WTC11 (cell line): ENCODE measurements at regions not wholly inside any gene's neighbourhood (a gene's known extent, or its start where the extent isn't known, plus 50 kb on each side); places are given as distances from the start of the nearest gene placed in this dataset.

ENCODE experiments used
- ATAC-seq: fragments of 200-7000 bp; cut with Tn5 transposase; 2 replicates; pipeline ENCODE4 v1.10.0; 2021; ENCODE audit warnings: mild to moderate bottlenecking, moderate library complexity
- CTCF ChIA-PET: fragments of 300-600 bp; sonication (Branson Sonifier 250); formaldehyde crosslinking; loops from one replicate; lab custom pipeline; 2021; ENCODE audit warnings: antibody characterized with exemption; lab: Charles Lee
- POLR2A ChIA-PET: fragments of 350-600 bp; sonication (Branson Sonifier 250); formaldehyde crosslinking; loops from one replicate; lab custom pipeline; 2021; ENCODE audit warnings: antibody characterized with exemption; lab: Charles Lee
- DNase-seq: peaks from one replicate; pipeline ENCODE4 v3.0.0; 2021; ENCODE audit warnings: low spot score
- H3K27ac Mint-ChIP-seq: 2 replicates; pipeline ENCODE4 v1.8.0; 2021; ENCODE audit warnings: mixed read lengths
- H3K27me3 Mint-ChIP-seq: 2 replicates; pipeline ENCODE4 v1.8.0; 2021; ENCODE audit warnings: low read depth, mild to moderate bottlenecking, moderate library complexity, mixed read lengths
- H3K36me3 Mint-ChIP-seq: 2 replicates; pipeline ENCODE4 v1.8.0; 2021; ENCODE audit warnings: mixed read lengths
- H3K4me1 Mint-ChIP-seq: 2 replicates; pipeline ENCODE4 v1.8.0; 2022; ENCODE audit warnings: mixed read lengths
- H3K4me3 Mint-ChIP-seq: 2 replicates; pipeline ENCODE4 v1.8.0; 2021; ENCODE audit warnings: mild to moderate bottlenecking, moderate library complexity, mixed read lengths
- H3K9me3 Mint-ChIP-seq: 2 replicates; pipeline ENCODE4 v1.8.0; 2021; ENCODE audit warnings: mixed read lengths
- CBFB ChIP-seq: sonication (generic); formaldehyde crosslinking; IDR thresholded peaks from 2 replicates; pipeline ENCODE4 v1.8.1; 2022; ENCODE audit warnings: mild to moderate bottlenecking, low read depth, missing genetic modification reagents
- E2F4 ChIP-seq: sonication (generic); formaldehyde crosslinking; IDR thresholded peaks from 2 replicates; pipeline ENCODE4 v1.8.1; 2022; ENCODE audit warnings: low read depth, mild to moderate bottlenecking, moderate library complexity, missing genetic modification reagents, borderline replicate concordance
- FOXJ3 ChIP-seq: sonication (generic); formaldehyde crosslinking; IDR thresholded peaks from 2 replicates; pipeline ENCODE4 v1.9.0; 2021; ENCODE audit warnings: missing genetic modification reagents, mild to moderate bottlenecking, borderline replicate concordance
- GABPB1 ChIP-seq: sonication (generic); formaldehyde crosslinking; IDR thresholded peaks from 2 replicates; pipeline ENCODE4 v1.8.1; 2023; ENCODE audit warnings: mild to moderate bottlenecking, missing genetic modification reagents
- GRHL2 ChIP-seq: fragments of 250-450 bp; sonication (Bioruptor Pico); IDR thresholded peaks from 2 replicates; pipeline ENCODE4 v1.8.0; 2022; ENCODE audit warnings: mild to moderate bottlenecking, moderate library complexity; ENCODE audit not compliant: insufficient replicate concordance, severe bottlenecking
- GTF2I ChIP-seq: fragments of 250-450 bp; sonication (Bioruptor Pico); conservative IDR thresholded peaks from 2 replicates; pipeline ENCODE4 v1.4.0; 2021; ENCODE audit warnings: mild to moderate bottlenecking
- NR3C1 ChIP-seq: sonication (generic); formaldehyde crosslinking; conservative IDR thresholded peaks from 2 replicates; pipeline ENCODE4 v1.8.1; 2023; ENCODE audit warnings: low read depth, mild to moderate bottlenecking, missing genetic modification reagents
- PRDM15 ChIP-seq: sonication (generic); formaldehyde crosslinking; IDR thresholded peaks from 2 replicates; pipeline ENCODE4 v1.8.0; 2022; ENCODE audit warnings: missing genetic modification reagents
- PRRX2 ChIP-seq: fragments of 250-450 bp; sonication (Bioruptor Pico); IDR thresholded peaks from 2 replicates; pipeline ENCODE4 v1.8.0; 2021; ENCODE audit warnings: mild to moderate bottlenecking
- SMAD3 ChIP-seq: sonication (generic); formaldehyde crosslinking; IDR thresholded peaks from 2 replicates; pipeline ENCODE4 v1.8.0; 2022; ENCODE audit warnings: missing genetic modification reagents, mild to moderate bottlenecking, borderline replicate concordance
- ZMAT4 ChIP-seq: fragments of 250-450 bp; sonication (Bioruptor Pico); IDR thresholded peaks from 2 replicates; pipeline ENCODE4 v1.9.0; 2021; ENCODE audit warnings: mild to moderate bottlenecking
- ZNF138 ChIP-seq: sonication (generic); formaldehyde crosslinking; conservative IDR thresholded peaks from 2 replicates; pipeline ENCODE4 v1.8.1; 2022; ENCODE audit warnings: mild to moderate bottlenecking, moderate library complexity, missing genetic modification reagents
- ZNF219 ChIP-seq: sonication (generic); formaldehyde crosslinking; IDR thresholded peaks from 2 replicates; pipeline ENCODE4 v1.8.0; 2023; ENCODE audit warnings: missing genetic modification reagents, mild to moderate bottlenecking, borderline replicate concordance
- ZNF532 ChIP-seq: fragments of 250-450 bp; sonication (Bioruptor Pico); IDR thresholded peaks from 2 replicates; pipeline ENCODE4 v1.9.0; 2021; ENCODE audit warnings: mild to moderate bottlenecking, borderline replicate concordance
- TF ChIP-seq, protein P1 (sequence below): sonication (generic); formaldehyde crosslinking; IDR thresholded peaks from 2 replicates; pipeline ENCODE4 v1.8.0; 2022; ENCODE audit warnings: mild to moderate bottlenecking, missing genetic modification reagents
- TF ChIP-seq, protein P2 (sequence below): fragments of 250-450 bp; sonication (Bioruptor Pico); IDR thresholded peaks from 2 replicates; pipeline ENCODE4 v2.1.2; 2022; ENCODE audit warnings: mild to moderate bottlenecking, moderate library complexity
- TF ChIP-seq, protein P3 (sequence below): sonication (generic); formaldehyde crosslinking; IDR thresholded peaks from 2 replicates; pipeline ENCODE4 v1.8.0; 2022; ENCODE audit warnings: mild to moderate bottlenecking, missing genetic modification reagents
- TF ChIP-seq, protein P4 (sequence below): sonication (generic); formaldehyde crosslinking; IDR thresholded peaks from 2 replicates; pipeline ENCODE4 v1.8.0; 2022; ENCODE audit warnings: mild to moderate bottlenecking, missing genetic modification reagents

DNA sequence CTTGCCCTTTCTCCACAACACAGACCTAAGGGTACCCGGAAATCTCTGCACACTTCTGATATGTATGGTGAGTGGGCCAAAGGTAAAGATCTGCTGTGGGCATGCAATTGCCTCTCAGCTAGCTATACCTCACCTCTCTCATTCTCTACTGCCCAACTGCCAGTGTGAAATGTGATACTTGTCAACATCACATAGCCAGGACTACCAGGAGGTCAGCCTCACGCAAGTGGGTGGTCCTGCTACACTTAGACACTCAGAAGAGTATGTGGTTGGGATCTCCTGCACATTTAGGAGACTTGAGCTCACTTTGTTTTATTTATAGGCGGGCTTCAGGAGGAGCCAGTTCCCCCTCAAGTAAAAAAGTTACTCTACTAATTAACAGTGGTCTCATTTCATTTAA is 88.0 kb upstream of the MAN2A1 start:
- Mint-ChIP-seq H3K36me3 (no peaks in the 10 kb centered on the region), H3K9me3 (no peaks in the 10 kb centered on the region), H3K27me3 (no peaks in the 10 kb centered on the region), H3K4me1 (peaks cover 7% of the 10 kb centered on the region), H3K27ac (no peak overlapping the region), H3K4me3 (no peak overlapping the region)
- DNase-seq (no peak), ATAC-seq (no peak)
- POLR2A ChIA-PET, result no interaction called here
- TF ChIP-seq E2F4 (CRISPR knock-in tag) (no peak), GRHL2 (no peak), CBFB (CRISPR knock-in tag) (no peak), ZMAT4 (CRISPR knock-in tag) (no peak), SMAD3 (CRISPR knock-in tag) (no peak), FOXJ3 (CRISPR knock-in tag) (no peak), PRRX2 (CRISPR knock-in tag) (no peak), GTF2I (CRISPR knock-in tag) (no peak), ZNF532 (CRISPR knock-in tag) (no peak), ZNF138 (no peak), PRDM15 (no peak), GABPB1 (CRISPR knock-in tag) (no peak), ZNF219 (CRISPR knock-in tag) (no peak), NR3C1 (CRISPR knock-in tag) (no peak)
- TF ChIP-seq, protein P1, sequence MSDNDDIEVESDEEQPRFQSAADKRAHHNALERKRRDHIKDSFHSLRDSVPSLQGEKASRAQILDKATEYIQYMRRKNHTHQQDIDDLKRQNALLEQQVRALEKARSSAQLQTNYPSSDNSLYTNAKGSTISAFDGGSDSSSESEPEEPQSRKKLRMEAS (CRISPR knock-in tag), result no peak
- TF ChIP-seq, protein P2, sequence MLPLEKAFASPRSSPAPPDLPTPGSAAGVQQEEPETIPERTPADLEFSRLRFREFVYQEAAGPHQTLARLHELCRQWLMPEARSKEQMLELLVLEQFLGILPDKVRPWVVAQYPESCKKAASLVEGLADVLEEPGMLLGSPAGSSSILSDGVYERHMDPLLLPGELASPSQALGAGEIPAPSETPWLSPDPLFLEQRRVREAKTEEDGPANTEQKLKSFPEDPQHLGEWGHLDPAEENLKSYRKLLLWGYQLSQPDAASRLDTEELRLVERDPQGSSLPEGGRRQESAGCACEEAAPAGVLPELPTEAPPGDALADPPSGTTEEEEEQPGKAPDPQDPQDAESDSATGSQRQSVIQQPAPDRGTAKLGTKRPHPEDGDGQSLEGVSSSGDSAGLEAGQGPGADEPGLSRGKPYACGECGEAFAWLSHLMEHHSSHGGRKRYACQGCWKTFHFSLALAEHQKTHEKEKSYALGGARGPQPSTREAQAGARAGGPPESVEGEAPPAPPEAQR (CRISPR knock-in tag), result no peak
- TF ChIP-seq, protein P3, sequence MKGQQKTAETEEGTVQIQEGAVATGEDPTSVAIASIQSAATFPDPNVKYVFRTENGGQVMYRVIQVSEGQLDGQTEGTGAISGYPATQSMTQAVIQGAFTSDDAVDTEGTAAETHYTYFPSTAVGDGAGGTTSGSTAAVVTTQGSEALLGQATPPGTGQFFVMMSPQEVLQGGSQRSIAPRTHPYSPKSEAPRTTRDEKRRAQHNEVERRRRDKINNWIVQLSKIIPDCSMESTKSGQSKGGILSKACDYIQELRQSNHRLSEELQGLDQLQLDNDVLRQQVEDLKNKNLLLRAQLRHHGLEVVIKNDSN (CRISPR knock-in tag), result no peak
- TF ChIP-seq, protein P4, sequence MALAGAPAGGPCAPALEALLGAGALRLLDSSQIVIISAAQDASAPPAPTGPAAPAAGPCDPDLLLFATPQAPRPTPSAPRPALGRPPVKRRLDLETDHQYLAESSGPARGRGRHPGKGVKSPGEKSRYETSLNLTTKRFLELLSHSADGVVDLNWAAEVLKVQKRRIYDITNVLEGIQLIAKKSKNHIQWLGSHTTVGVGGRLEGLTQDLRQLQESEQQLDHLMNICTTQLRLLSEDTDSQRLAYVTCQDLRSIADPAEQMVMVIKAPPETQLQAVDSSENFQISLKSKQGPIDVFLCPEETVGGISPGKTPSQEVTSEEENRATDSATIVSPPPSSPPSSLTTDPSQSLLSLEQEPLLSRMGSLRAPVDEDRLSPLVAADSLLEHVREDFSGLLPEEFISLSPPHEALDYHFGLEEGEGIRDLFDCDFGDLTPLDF (CRISPR knock-in tag), result no peak
- CTCF ChIA-PET, result no interaction called here
